ENCODE measurements at regions not wholly inside any gene's neighbourhood (a gene's known extent, or its start where the extent isn't known, plus 50 kb on each side); places are given as distances from the start of the nearest gene placed in this dataset.

GRCh38 chr7:132034748-132035416 lies 478.5 kb upstream of the PODXL start:
- in situ Hi-C loops (cut with MboI; ENCODE audit: low sequenced_read_pairs, unreplicated experiment), result no loop called here
- DNase-seq (ENCODE audit: low spot score), result no peak
- no peak for TF ChIP-seq CTCF (IDR thresholded peaks at IDR 0.05; ENCODE audit: borderline replicate concordance, control extremely low read depth, extremely low read depth, insufficient read depth, missing control alignments)

- in situ Hi-C loops (cut with MboI; ENCODE audit: low sequenced_read_pairs, unreplicated experiment), result no loop called here
- no peak for DNase-seq (ENCODE audit: low spot score)
- no peak for TF ChIP-seq CTCF (IDR thresholded peaks at IDR 0.05; ENCODE audit: borderline replicate concordance, control extremely low read depth, extremely low read depth, insufficient read depth, missing control alignments)
Observed at GRCh38 chr7:132030883-132031282, 474.5 kb upstream of the PODXL start.

GRCh38 chr7:132030086-132030568 lies 473.7 kb upstream of the PODXL start:
- in situ Hi-C loops (cut with MboI; ENCODE audit: low sequenced_read_pairs, unreplicated experiment), result no loop called here
- no peak for TF ChIP-seq CTCF (IDR thresholded peaks at IDR 0.05; ENCODE audit: borderline replicate concordance, control extremely low read depth, extremely low read depth, insufficient read depth, missing control alignments)
- DNase-seq (ENCODE audit: low spot score), result no peak

- no peak for DNase-seq (ENCODE audit: low spot score)
- TF ChIP-seq CTCF (IDR thresholded peaks at IDR 0.05; ENCODE audit: borderline replicate concordance, control extremely low read depth, extremely low read depth, insufficient read depth, missing control alignments), result no peak
- in situ Hi-C loops (cut with MboI; ENCODE audit: low sequenced_read_pairs, unreplicated experiment), result no loop called here
Observed at GRCh38 chr7:132029369-132030085, 473.1 kb upstream of the PODXL start.

- no peak for TF ChIP-seq CTCF (IDR thresholded peaks at IDR 0.05; ENCODE audit: borderline replicate concordance, control extremely low read depth, extremely low read depth, insufficient read depth, missing control alignments)
- no peak for DNase-seq (ENCODE audit: low spot score)
- in situ Hi-C loops (cut with MboI; ENCODE audit: low sequenced_read_pairs, unreplicated experiment), result no loop called here
Observed at GRCh38 chr7:132028144-132028920, 471.9 kb upstream of the PODXL start.

GRCh38 chr7:132024290-132024689 lies 467.9 kb upstream of the PODXL start:
- no peak for TF ChIP-seq CTCF (IDR thresholded peaks at IDR 0.05; ENCODE audit: borderline replicate concordance, control extremely low read depth, extremely low read depth, insufficient read depth, missing control alignments)
- no peak for DNase-seq (ENCODE audit: low spot score)
- in situ Hi-C loops (cut with MboI; ENCODE audit: low sequenced_read_pairs, unreplicated experiment), result no loop called here

All from GM13976 (cell line).